ENCODE measurements at regions not wholly inside any gene's neighbourhood (a gene's known extent, or its start where the extent isn't known, plus 50 kb on each side); places are given as distances from the start of the nearest gene placed in this dataset.

DNA sequence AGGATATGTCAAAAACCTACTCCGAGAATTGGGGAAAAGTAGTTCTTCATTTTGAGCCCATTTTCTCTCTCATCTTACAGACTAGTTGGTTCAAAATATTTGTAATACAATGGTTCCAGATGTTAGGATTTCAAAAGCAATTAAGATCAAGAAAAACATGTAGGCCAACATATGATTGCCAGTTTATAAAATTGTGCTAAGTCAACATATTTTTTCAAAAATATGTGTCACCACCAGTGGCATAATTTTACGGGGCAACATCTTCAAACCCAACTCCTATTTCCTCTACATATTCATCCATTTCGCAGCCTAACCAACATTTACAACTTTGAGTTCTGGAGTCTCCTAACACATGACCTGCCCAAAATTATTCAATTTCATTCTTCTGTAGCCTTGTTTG, 514.5 kb upstream of the TPK1 start:
- Mint-ChIP-seq H3K36me3 (ENCODE audit: low read depth) (peaks cover 3% of the 10 kb centered on the region; the same call in 1 of the 3 replicates), H3K27ac (no peak overlapping the region), H3K4me1 (no peaks in the 10 kb centered on the region), H3K9me3 (peaks cover 90% of the 10 kb centered on the region), H3K27me3 (ENCODE audit: insufficient read depth, low read depth, poor library complexity) (no peaks in the 10 kb centered on the region), H3K4me3 (no peak overlapping the region)
- H3K4me2 ChIP-seq = no peak overlapping the region
- H3K36me3 ChIP-seq (ENCODE audit: insufficient read depth) = peaks cover 3% of the 10 kb centered on the region; the same call in 1 of the 2 replicates
- H3K9me2 ChIP-seq (ENCODE audit: insufficient read depth) = no peaks in the 10 kb centered on the region
- no peak overlapping the region for H3K4me3 ChIP-seq
- ATAC-seq (no peak), DNase-seq (ENCODE audit: low spot score) (no peak)
- H3K27me3 ChIP-seq (ENCODE audit: insufficient read depth) = no peaks in the 10 kb centered on the region
- no peaks in the 10 kb centered on the region for H3F3A ChIP-seq (replicated peaks; ENCODE audit: low read depth)
- no peaks in the 10 kb centered on the region for H3K79me2 ChIP-seq (replicated peaks; ENCODE audit: insufficient read depth)
- no peaks in the 10 kb centered on the region for H4K20me1 ChIP-seq (replicated peaks; ENCODE audit: insufficient read depth)
- H3K4me1 ChIP-seq (ENCODE audit: insufficient read depth) = no peaks in the 10 kb centered on the region
- no peak overlapping the region for H2AFZ ChIP-seq
- H3K27ac ChIP-seq (ENCODE audit: low read depth) = no peak overlapping the region
- no peak for TF ChIP-seq JUNB (IDR thresholded peaks at IDR 0.05; ENCODE audit: unreplicated experiment)
- TF ChIP-seq NANOG (IDR thresholded peaks at IDR 0.05; ENCODE audit: borderline replicate concordance) = no peak
- TF ChIP-seq ZNF462 (CRISPR knock-in tag; IDR thresholded peaks at IDR 0.05) = no peak
- TF ChIP-seq, protein P1, sequence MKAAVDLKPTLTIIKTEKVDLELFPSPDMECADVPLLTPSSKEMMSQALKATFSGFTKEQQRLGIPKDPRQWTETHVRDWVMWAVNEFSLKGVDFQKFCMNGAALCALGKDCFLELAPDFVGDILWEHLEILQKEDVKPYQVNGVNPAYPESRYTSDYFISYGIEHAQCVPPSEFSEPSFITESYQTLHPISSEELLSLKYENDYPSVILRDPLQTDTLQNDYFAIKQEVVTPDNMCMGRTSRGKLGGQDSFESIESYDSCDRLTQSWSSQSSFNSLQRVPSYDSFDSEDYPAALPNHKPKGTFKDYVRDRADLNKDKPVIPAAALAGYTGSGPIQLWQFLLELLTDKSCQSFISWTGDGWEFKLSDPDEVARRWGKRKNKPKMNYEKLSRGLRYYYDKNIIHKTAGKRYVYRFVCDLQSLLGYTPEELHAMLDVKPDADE (IDR thresholded peaks at IDR 0.05) = no peak
- TF ChIP-seq POLR2AphosphoS5 (IDR thresholded peaks at IDR 0.05; ENCODE audit: low read depth) = no peak
- no peak for TF ChIP-seq CREB1 (CRISPR knock-in tag; IDR thresholded peaks at IDR 0.05; ENCODE audit: low read depth)
- no peak for TF ChIP-seq EZH2phosphoT487 (IDR thresholded peaks at IDR 0.05; ENCODE audit: unreplicated experiment)
- TF ChIP-seq STAT1 (IDR thresholded peaks at IDR 0.05; ENCODE audit: unreplicated experiment) = no peak
- no peak for TF ChIP-seq ZNF114 (CRISPR knock-in tag; IDR thresholded peaks at IDR 0.05)
- TF ChIP-seq, protein P2, sequence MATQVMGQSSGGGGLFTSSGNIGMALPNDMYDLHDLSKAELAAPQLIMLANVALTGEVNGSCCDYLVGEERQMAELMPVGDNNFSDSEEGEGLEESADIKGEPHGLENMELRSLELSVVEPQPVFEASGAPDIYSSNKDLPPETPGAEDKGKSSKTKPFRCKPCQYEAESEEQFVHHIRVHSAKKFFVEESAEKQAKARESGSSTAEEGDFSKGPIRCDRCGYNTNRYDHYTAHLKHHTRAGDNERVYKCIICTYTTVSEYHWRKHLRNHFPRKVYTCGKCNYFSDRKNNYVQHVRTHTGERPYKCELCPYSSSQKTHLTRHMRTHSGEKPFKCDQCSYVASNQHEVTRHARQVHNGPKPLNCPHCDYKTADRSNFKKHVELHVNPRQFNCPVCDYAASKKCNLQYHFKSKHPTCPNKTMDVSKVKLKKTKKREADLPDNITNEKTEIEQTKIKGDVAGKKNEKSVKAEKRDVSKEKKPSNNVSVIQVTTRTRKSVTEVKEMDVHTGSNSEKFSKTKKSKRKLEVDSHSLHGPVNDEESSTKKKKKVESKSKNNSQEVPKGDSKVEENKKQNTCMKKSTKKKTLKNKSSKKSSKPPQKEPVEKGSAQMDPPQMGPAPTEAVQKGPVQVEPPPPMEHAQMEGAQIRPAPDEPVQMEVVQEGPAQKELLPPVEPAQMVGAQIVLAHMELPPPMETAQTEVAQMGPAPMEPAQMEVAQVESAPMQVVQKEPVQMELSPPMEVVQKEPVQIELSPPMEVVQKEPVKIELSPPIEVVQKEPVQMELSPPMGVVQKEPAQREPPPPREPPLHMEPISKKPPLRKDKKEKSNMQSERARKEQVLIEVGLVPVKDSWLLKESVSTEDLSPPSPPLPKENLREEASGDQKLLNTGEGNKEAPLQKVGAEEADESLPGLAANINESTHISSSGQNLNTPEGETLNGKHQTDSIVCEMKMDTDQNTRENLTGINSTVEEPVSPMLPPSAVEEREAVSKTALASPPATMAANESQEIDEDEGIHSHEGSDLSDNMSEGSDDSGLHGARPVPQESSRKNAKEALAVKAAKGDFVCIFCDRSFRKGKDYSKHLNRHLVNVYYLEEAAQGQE (IDR thresholded peaks at IDR 0.05; ENCODE audit: unreplicated experiment) = no peak
- TF ChIP-seq ZNF331 (CRISPR knock-in tag; IDR thresholded peaks at IDR 0.05; ENCODE audit: low read depth) = no peak
- no peak for TF ChIP-seq EZH2 (IDR thresholded peaks at IDR 0.05; ENCODE audit: low read depth, unreplicated experiment)
- TF ChIP-seq, protein P3, sequence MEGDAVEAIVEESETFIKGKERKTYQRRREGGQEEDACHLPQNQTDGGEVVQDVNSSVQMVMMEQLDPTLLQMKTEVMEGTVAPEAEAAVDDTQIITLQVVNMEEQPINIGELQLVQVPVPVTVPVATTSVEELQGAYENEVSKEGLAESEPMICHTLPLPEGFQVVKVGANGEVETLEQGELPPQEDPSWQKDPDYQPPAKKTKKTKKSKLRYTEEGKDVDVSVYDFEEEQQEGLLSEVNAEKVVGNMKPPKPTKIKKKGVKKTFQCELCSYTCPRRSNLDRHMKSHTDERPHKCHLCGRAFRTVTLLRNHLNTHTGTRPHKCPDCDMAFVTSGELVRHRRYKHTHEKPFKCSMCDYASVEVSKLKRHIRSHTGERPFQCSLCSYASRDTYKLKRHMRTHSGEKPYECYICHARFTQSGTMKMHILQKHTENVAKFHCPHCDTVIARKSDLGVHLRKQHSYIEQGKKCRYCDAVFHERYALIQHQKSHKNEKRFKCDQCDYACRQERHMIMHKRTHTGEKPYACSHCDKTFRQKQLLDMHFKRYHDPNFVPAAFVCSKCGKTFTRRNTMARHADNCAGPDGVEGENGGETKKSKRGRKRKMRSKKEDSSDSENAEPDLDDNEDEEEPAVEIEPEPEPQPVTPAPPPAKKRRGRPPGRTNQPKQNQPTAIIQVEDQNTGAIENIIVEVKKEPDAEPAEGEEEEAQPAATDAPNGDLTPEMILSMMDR (conservative IDR thresholded peaks at IDR 0.05; ENCODE audit: low read depth in 2 of 2) = no peak

All from GM23338 (cell line).